ENCODE measurements at regions not wholly inside any gene's neighbourhood (a gene's known extent, or its start where the extent isn't known, plus 50 kb on each side); places are given as distances from the start of the nearest gene placed in this dataset.
"Not testable (repeated sequence)": the region's sequence is repeated elsewhere in the genome, so short reads cannot be mapped to it uniquely, and the experiment has no call there.

DNA sequence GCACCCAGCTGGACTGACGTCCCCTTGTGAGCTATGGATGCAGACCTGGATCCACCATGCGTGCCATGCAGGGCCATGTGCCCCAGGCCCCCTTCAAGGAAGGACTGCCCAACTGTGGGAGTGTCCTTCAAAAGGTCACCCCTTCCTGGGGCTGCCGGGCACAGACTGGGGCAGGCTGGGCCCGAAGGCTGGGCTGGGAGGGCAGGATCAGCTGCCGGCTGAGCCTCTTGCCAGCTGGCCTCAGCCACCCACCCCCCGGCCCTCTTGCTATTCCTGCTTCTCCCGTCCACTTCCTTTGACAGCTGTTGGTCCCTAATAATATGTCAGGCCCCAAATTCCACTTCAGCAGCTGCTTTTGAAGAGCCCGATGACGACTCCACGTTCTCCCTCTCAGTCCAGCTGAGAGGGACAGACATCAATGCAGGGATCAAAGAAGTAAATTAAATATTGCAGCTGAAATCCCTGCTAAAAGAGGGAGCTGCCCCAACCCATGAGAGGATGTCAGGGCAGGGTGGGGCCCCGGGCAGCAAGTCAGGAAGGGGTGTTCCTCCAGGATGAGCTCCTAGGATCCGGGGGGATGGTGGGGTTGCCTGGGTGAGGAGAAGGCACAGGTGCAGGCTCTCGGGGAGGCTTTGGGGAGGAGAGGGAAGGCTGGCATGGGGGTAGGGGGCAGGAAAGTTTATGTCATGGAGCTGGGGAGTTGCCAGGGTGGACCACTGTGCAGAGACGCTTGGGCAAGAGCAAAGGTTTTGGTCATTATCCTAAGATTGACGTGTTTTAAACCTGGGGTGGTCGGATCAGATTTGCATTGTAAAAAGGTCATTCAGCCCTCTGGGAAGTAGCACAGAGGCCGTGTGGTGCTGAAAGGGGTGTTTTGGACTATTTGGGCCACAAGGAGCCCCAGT, 185.0 kb downstream of the ANKRD60 start:
- no peak for DNase-seq

DNA sequence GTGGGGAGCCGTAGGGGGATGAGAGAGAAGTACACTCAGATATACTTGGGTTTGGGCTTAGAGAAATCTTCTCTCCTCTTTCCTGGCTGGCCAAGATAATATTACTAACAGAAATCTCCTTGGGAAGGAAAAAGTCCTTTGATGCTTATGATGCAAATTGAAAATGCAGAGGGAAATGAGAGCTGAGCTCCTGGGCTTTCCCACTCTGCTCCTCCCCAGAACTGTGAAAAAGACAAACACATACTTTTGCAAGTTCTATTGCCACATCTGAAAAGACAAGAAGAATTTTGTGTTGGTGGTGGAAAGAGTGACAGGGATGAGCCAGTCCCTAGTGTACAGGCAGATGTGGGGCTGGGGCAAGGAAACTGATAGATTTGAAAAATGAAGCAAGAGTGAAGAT, 185.9 kb downstream of the ANKRD60 start:
- DNase-seq = no peak

DNA sequence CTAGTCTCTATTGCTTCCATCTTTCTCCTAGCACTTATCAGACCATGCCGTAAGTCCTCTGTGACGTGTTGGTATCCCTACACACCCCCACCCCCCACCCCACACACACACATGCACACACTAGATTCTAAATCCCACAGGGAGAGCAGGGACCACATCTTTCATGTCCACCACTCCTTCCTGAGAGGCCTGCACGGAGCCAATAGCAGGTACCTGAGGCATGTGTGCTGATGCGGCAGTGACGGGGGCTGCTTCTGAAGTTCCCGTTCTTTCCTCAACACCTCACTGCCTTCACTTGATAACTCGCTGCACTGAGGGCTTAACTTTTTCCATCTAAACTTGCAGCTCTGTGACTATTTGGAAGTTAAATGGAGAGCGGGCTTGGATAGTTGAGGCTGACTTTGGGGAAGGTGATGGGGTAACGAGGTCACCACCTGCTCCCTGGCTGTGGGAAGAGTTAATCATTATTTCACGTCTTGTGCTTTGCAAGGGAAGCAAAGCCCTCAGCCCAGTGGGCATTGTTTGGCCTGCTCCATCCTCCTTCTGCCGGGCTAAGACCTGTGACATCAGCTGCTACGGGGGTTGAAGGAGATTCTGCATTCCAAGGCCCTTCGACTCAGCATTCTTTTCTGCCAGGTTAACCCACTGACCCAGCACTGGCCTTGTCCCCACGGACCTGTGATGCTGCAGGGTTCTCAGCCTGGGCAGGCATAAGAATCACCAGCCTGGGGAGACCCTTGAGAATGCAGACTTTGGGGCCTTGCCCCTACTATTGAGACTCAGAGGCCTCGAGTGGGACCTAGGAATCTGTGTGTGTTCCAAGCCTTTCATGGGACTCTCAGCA, 187.8 kb downstream of the ANKRD60 start:
- no peak for DNase-seq

DNA sequence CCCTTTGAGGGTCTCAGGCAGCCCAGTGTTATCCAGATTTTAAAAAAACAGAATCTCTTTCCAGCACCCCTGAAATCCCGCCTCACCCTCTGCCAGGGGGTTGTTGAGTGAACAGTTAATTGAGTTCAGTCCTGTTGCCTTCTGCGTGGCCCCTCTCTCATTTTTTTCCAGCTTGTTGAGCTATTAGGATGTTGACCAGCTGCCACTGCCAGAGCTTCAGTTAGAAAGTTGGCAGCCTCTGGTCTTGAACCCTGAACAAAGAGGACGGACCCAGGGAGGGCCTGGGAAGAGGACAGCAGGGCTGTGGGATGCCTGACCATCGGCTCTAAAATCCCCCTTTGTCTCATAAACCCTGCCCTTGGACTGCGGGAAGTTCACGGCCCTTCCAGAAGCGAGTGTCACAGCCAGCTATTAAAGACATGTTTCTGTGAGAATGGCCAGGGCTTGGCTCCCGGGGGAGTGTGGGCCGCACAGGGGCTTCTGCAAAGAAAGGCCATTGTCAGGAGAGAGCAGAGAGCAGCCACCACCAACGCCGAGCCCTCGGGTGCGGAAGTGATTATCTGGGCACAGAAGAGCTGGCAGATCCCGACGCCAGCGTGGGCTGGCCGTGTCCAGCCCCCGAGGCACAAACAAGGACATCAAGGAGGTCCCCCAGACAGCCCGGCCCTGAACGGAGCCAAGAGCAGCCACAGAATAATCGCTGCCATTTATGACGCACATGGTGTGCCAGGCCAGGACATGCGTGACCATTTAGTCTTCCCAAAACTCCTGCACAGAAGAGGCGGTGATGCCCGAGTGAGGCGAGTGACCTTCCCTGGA, 189.0 kb downstream of the ANKRD60 start:
- peak in 6 of 56 donors; percentile 23 to 57 (median 45) for DNase-seq

DNA sequence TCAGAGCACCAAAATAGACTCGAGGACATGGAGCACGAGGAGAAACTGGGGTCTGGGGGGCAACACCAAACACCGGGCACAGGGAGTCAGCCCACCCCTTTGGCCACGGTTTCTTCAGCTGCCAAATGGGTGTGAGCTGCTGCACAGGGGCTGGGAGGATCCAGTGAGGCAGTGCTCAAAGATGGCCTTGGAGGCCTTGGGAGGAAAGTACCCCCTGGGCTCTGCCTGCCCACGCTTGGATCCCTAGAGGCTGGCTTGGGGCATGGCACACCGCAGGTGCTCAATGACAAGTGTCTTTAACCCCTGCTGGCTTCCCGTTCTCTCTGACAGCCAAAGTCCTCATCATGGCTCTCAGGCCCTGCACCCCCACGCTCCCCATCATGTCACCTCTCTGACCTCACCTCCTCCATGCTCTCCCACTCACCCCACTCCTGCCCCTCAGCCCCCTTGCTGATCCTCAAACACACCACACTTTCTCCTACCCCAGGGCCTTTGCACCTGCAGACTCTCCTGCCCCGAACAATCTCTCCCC, 190.3 kb downstream of the ANKRD60 start:
- DNase-seq = no peak

DNA sequence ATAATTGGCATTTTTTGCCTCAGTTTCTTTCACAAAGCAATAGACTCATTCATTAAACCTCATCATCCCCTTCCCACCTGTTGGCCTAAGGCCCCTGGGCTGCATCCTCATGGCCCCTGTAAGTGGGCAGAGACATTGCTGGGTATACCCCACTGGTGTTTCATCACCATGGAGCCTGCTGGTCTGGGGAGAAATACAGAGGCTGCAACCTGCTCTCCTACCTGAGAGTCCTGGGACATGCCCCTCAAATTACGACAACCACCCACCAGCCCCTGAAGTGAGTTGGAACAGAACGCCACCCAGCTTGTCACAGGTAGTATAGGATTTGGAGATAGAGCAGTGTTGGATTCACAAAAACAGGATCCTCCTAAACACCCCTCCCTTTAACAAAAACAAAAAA, 190.8 kb downstream of the ANKRD60 start:
- DNase-seq = no peak

DNA sequence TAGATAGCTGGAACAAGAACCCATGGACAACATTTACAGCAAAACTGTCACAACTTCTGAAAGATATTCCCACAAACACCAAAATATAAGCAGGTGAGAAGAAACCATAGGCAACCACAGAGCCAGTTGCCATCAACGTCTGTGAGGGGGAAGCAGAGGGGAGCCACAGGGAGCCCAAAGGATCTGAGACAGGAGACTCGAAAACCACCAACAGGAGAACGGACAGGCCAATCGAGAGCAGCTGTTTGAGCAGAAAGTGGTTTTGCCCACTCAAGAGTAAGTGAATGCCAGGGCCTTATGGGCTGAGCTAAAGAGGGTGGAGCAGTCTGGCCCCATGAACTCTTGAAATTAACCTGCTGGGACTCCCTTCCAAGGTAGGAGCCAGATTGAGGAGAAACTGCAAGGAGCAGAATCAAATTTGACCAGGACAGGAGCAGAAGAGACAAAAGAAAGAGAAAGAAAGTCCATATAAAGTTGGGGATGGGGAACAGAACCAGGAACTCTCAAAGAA, 195.4 kb downstream of the ANKRD60 start:
- DNase-seq = no peak

DNA sequence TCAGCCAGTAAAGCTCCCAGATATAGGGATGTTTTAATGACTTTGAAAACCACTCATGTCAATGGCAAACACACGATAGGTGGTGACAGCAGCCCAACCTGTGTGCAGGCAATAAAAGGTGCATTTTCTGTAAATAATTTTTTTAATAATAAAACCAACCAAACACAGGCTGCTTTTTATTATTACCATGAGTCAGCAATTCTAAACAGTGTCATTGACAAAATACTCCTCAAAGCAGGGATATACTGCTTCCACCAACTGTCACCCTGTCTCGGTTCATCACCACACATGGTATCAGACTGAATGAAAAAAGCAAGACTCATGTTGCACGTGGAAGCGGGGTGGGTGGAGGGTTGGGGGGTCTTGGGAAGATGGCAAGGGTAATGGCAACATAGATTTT, 195.9 kb downstream of the ANKRD60 start:
- DNase-seq = no peak

DNA sequence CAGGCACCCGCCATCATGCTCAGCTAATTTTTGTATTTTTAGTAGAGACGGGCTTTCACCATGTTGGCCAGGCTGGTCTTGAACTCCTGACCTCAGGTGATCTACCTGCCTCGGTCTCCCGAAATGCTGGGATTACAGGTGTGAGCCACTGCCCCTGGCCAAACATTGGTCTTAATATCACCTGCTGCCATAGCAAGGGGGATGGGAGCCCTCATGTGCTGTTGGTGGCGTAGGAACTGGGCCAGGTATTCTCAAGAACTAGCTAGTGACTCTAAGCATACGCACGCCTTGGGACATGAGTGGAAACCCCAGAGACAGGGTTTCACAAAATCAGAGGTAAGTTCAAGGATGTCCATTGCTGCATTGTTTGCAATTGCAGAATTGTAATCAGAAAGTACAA, 197.1 kb downstream of the ANKRD60 start:
- DNase-seq = not testable (repeated sequence)

DNA sequence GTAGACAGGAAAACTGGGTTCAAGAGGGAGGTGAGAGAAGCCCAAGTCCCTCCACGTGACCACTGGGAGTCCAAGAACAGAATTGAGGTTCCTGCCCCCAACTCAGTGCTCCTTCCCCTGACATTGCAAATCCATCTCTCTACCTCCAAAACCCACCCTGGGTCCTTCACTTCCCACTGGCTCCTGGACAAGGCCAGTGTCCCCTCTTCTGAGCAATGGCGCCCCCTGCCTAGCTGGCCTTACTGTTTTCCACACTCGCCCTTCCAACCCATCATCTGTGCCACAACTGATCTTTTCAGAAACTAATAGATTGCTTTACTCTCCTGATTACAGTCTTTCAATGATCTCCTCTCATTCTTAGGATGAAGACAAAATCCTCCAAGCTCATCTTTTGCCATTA, 200.3 kb downstream of the ANKRD60 start:
- no peak for DNase-seq

DNA sequence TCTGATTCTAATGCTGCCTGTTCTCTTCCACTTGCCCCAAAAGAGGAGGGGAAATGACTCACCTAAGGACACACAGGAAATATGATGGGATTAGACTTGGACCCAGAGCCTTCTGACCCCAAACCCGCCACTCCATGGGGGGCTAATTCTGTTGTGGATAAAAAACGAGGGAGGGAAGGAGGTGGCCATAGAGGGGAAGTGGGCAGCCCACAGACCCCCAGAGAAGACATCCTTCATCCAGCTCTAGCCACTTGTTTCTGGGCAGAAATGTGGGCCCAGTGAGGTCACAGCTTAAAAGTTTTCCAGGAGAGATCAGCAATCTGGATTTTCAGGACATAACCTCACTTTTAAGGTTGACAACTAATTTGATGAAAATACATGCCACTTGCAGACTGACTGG, 202.1 kb downstream of the ANKRD60 start:
- DNase-seq = no peak

DNA sequence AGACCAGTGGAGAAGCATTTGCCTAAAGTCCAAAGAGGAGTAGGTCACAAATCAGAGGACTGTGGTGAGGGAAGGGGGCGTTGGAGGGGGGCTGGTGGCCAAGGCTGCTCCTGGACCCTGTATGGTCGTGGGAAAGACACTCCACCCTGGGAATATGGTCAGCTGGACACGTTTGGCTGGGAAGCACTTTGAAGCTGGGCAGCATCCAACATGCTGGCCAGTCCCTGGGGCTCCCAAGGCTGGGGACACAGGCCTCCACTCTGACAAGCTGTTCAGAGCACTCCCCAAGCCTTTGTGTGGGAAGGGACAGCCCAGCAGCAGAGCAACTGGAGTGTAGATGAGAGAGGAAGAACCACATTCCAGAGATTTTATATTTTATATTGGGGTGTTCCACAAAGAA, 203.2 kb downstream of the ANKRD60 start:
- DNase-seq = peak in 6 of 56 donors; percentile 10 to 40 (median 30)

DNA sequence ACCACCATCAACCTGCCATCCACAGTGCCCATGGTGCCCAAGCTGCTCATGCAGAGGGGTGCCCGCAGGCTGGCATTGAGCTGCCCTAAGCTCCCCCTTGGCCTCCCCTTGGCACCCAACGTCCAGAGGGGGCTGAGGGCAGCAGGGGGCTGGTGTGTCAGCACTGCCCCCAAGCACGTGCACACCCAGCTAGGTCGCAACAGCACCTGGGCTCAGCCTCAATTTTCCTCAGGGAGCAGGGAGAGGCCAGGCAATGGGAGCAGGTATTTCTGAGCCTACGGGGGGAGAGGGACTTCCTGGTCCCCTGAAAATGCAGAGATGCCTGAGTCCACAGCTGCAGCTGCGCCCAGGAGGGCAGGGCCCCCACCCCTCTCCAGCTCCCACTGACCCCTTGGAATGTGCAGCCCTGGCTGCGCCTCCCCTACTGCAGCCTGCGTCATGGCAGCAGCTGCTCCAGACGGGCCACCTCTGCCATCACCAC, 204.2 kb downstream of the ANKRD60 start:
- DNase-seq = no peak

DNA sequence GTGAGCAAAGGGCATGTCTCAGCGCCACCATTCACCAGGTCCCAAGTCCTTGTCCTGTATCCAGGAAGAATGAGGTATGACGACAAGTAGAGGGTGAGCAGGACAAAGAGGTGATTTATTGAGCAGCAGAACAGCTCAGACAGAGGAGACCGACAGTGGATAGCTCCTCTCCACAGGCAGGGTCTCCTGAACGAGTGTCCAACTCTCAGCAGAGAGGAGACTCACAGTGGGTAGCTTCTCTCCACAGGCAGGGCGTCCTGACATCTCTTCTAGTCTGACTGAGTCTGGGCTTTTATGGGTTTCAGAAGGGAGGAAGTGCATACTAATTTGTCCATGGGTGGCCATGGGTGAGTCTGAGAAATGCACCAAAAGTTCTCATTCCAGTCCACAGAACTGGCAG, 204.7 kb downstream of the ANKRD60 start:
- DNase-seq = no peak

DNA sequence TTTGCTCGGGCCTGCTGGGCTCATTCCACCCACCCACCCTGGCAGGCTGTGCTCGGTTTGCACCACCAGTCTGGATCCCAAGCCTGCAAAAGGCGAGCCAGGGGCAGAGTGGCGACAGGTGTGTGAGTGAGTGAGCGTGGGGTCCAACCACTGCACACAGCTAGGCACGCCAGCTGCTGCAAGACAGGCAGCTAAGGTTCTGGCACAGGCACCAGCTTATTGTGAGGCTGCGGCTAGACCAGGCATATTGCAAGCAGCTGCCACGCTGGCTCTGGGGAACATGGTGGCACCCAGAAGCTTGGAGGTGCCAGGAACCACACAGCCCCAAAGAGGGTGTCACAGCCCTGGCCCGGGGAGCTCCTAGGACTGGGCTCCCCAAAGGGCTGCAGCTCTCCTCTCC, 205.1 kb downstream of the ANKRD60 start:
- DNase-seq = no peak

DNA sequence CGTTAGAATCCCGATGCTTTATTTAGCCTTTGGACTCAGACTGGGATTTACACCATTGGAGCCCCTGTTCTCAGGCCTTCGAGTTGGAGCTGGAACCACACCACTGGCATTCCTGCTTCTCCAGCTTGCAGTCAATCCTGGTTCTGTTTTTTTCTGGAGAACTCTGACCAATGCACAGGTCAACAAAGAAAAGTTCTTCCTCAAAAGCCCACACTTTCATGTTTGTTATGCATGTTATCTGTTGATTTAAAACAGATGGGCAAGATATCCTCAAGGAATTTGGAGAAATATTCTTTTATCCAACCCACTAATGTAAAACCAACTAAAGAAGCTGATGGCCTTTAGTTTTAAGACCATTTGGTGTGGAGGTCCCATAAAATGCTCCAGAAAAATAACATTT, 205.7 kb downstream of the ANKRD60 start:
- DNase-seq = no peak

DNA sequence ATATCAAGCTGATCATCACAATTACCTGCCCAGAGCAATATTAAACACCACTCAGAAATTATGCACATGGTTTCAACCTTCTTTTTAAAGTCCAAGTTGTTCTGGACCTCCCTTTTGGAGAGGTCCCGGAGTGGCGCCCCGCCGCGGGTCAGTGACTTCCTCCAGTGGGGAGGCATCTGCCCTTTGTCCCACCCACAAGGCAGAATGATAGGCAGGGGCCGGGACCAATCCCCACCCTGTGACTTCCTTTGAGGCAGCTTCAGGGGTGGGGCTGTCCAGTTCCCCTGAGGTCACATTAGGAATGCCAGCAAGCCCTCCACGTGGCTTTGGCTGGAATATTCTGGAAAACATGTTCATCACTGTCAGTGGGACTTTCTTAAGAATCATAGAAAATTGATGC, 207.0 kb downstream of the ANKRD60 start:
- DNase-seq = peak in 1 of 56 donors; percentile 21

DNA sequence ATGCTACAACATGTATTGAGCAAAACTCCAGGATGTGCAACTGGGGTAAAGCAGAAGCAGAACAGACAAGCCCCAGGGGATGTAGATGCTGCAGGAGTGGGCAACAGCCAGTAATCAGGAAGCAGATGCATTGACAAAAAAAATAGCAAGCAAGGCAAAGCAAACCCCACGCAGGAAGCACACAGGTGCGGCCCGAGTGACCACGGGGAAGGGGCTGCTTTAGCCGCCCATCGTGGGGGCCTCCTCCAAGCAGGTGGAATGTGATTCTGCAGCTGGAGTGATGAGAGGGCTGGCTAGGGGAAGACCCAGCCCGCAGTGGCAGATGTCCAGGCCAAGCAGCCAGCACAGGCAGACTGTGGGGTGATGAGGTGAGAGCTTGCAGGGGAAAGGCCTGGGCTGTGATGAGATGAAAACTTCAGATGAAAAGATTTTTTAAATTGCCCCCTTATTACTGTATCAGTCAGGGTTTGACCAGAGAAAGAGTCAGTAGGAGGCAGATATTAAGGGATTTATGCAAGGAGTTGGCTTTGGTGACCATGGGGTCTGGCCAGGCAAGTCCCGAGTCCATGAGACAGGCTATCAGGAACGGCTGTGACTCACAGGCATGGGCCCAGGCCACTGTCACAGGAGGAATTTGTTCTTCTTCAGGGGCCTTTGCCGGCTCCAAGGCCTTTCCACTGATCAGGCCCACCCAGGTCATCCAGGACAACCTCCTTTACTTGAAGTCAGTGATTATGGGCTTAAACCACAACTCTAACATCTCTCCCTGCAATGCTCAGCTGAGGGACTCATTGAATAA, 207.6 kb downstream of the ANKRD60 start:
- DNase-seq = no peak

DNA sequence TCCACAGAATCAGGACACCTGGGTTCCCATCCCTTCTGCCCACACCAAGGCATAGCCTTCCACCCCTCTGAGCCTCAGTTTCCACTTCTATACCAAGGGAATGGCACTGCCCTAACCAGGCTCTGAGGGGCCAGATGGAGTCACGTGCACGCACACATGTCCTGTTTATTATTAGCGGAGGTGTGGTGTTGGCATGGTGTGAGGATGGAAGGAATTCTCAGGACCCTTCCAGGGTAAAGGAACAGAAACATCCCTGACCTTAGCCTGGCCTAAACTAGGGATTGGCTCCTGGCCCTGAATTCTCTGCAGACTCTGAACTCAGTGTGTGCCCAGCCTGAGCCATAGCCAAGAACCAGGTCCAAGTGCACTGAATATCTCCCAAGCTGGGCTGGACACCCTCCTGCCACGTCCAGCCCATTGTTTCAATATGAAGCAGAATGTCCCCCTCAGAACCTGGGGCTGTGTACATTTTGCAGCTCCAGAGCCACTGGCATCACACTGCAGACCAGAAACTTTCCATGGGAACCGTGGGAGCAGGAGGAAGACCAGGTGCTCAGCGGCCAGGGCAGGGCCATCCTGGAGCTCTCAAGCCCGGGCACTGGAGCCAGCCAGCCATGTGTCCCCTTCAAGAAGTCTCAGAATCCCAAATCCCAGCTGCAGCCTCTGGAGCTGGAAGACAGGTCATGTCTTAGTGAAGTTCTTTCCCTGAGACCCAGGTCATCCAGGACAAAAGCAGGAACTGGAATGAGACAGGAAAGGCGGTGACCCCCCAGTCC, 208.4 kb downstream of the ANKRD60 start:
- peak in 16 of 56 donors; percentile 11 to 48 (median 29) for DNase-seq
